ENCODE measurements at regions not wholly inside any gene's neighbourhood (a gene's known extent, or its start where the extent isn't known, plus 50 kb on each side); places are given as distances from the start of the nearest gene placed in this dataset.

GRCh38 chr11:103832762-103833161 lies 203.7 kb upstream of the DDI1 start:
- no peak for TF ChIP-seq ZC3H10 (CRISPR knock-in tag; IDR thresholded peaks at IDR 0.05)
- TF ChIP-seq ZFP30 (CRISPR knock-in tag; IDR thresholded peaks at IDR 0.05) = no peak
- no peak for TF ChIP-seq GLIS3 (CRISPR knock-in tag; IDR thresholded peaks at IDR 0.05)
- TF ChIP-seq CREB5 (CRISPR knock-in tag; IDR thresholded peaks at IDR 0.05; ENCODE audit: low read depth) = no peak
- TF ChIP-seq PPARA (CRISPR knock-in tag; IDR thresholded peaks at IDR 0.05; ENCODE audit: borderline replicate concordance) = no peak
- TF ChIP-seq TCF4 (CRISPR knock-in tag; IDR thresholded peaks at IDR 0.05; ENCODE audit: borderline replicate concordance) = no peak
- no peak for TF ChIP-seq ARNTL (CRISPR knock-in tag; IDR thresholded peaks at IDR 0.05; ENCODE audit: borderline replicate concordance, low read depth)
- no peak for TF ChIP-seq TOX (CRISPR knock-in tag; IDR thresholded peaks at IDR 0.05; ENCODE audit: borderline replicate concordance)
